ENCODE measurements at regions not wholly inside any gene's neighbourhood (a gene's known extent, or its start where the extent isn't known, plus 50 kb on each side); places are given as distances from the start of the nearest gene placed in this dataset.

DNA sequence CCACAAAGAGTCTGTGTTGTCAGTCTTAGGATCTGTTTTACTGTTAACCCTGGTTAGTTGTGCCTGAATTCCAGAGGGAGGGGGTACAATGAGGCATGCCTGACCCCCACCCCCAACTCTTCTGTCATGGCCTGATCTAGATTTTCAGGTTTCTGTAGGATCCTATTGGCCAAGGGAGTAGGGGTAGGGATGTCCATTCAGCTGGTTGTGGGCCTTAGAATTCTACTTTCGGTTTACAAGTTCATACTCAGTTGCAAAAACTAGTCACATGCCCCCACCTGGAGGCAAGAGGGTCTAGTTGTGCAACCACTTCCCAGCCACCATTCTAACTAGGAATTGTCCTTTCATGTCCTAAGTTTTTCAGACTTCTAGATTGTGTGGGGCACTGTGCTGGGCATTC is 94.3 kb upstream of the MBNL2 start (continued):
- TF ChIP-seq ZNF530 (CRISPR knock-in tag; IDR thresholded peaks at IDR 0.05; ENCODE audit: low read depth) = no peak
- no peak for TF ChIP-seq NR0B2 (CRISPR knock-in tag; IDR thresholded peaks at IDR 0.05)
- TF ChIP-seq, protein P1, sequence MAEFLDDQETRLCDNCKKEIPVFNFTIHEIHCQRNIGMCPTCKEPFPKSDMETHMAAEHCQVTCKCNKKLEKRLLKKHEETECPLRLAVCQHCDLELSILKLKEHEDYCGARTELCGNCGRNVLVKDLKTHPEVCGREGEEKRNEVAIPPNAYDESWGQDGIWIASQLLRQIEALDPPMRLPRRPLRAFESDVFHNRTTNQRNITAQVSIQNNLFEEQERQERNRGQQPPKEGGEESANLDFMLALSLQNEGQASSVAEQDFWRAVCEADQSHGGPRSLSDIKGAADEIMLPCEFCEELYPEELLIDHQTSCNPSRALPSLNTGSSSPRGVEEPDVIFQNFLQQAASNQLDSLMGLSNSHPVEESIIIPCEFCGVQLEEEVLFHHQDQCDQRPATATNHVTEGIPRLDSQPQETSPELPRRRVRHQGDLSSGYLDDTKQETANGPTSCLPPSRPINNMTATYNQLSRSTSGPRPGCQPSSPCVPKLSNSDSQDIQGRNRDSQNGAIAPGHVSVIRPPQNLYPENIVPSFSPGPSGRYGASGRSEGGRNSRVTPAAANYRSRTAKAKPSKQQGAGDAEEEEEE (CRISPR knock-in tag; IDR thresholded peaks at IDR 0.05; ENCODE audit: borderline replicate concordance) = no peak

GRCh38 chr13:97130190-97130589 is 91.9 kb upstream of the MBNL2 start:
- intact Hi-C loops (cut with micrococcal nuclease; ENCODE audit: unreplicated experiment) = no loop called here
- no peaks in the 10 kb centered on the region for H4K20me1 ChIP-seq (ENCODE audit: insufficient read depth, low read length)
- in situ Hi-C loops (cut with HindIII; ENCODE audit: extremely low pct_ligation_motif_present, low pct_unique_long_range_greater_than_20kb) = no loop called here
- H3K79me2 ChIP-seq (ENCODE audit: insufficient read depth, low read length) = no peaks in the 10 kb centered on the region
- ATAC-seq = no peak
- no peak overlapping the region for H3K9ac ChIP-seq (ENCODE audit: insufficient read depth, low read depth, low read length)
- H3K27me3 ChIP-seq (ENCODE audit: control insufficient read depth in 1 of 2, insufficient read depth in 2 of 2, low read length in 2 of 2) = 0 out of 5 replicates have a peak, but pooled peaks cover 0 to 1% of the 10 kb centered on the region in 2 experiments
- FAIRE-seq = no peak
- no peak overlapping the region for H2AFZ ChIP-seq (ENCODE audit: low read length)
- no peak for DNase-seq (ENCODE audit: low spot score)
- no peak overlapping the region for H3K27ac ChIP-seq (ENCODE audit: extremely low read length, insufficient read depth, low read length)
- 70% methylated on average over 1 of the region's 1 CpG for WGBS (ENCODE audit: low lambda C conversion rate)
- ChIA-PET POLR2A (no interaction called here), CTCF (ENCODE audit: low intra/inter-chr PET ratio, low total read pairs) (no interaction called here)
- no peaks in the 10 kb centered on the region for H3K9me3 ChIP-seq (ENCODE audit: low read length)
- no TSS peak for BruUV-seq (replicated peaks)
- TF ChIP-seq ZNF7 (CRISPR knock-in tag; IDR thresholded peaks at IDR 0.05) = no peak
- TF ChIP-seq ZFP36 (IDR thresholded peaks at IDR 0.05; ENCODE audit: borderline replicate concordance, low read depth, low read length, partially characterized antibody) = no peak
- no peak for TF ChIP-seq SOX6 (IDR thresholded peaks at IDR 0.05)
- no peak for TF ChIP-seq SOX6 (CRISPR knock-in tag; IDR thresholded peaks at IDR 0.05)
- no peak overlapping the region for H3K4me3 ChIP-seq (replicated peaks in 1 of 3; ENCODE audit: insufficient read depth in 1 of 3, low read depth in 2 of 3, low read length in 3 of 3)
- no peak overlapping the region for H3K4me2 ChIP-seq (ENCODE audit: low read depth, low read length)
- H3K36me3 ChIP-seq (replicated peaks in 1 of 2; ENCODE audit: control insufficient read depth in 1 of 2, insufficient read depth in 2 of 2, low read length in 2 of 2) = no peaks in the 10 kb centered on the region
- H3K4me1 ChIP-seq (ENCODE audit: insufficient read depth, low read length) = peaks cover 39% of the 10 kb centered on the region
